ENCODE measurements at regions not wholly inside any gene's neighbourhood (a gene's known extent, or its start where the extent isn't known, plus 50 kb on each side); places are given as distances from the start of the nearest gene placed in this dataset.

GRCh38 chr18:8458546-8459215, 150.6 kb upstream of the RAB12 start:
- no peak for DNase-seq

DNA sequence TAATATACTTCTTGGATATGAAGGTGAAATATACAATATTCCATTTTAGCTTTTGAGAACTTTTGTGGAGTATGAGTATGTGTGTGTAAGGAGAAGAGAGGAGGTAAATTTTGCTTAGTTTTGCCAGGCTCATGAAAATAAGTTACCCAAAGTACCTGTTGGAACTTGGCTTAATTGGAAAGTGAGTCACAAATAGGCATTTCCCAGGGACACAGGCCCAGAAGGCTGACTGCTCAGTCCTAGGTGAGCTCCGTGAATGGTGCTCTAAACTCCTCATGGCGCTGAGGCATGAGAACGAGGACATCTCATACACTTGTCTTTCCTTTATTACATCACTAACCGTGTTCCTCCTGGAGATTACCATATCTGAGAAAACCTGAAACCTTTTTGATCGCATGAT, 148.5 kb upstream of the RAB12 start:
- no peak for DNase-seq

DNA sequence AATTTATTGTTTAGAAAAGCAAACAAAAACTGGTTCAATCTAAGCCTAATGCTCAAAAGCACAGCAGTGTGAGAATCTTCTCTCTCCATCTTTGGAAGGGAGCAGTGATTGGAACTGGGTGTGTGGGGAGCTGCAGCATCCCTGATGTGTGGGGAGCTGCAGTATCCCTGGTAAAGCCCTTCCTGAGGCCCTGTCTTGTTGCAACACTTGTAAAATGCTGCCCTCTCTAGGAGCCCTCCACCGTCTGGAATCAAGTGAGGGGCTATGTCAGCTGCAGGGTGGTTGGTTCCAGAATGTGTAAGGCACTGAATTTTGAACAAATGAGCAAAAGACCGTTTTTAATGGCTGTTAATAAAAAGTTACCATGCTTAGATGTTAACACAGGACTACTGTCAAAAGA, 147.7 kb upstream of the RAB12 start:
- DNase-seq, result no peak

DNA sequence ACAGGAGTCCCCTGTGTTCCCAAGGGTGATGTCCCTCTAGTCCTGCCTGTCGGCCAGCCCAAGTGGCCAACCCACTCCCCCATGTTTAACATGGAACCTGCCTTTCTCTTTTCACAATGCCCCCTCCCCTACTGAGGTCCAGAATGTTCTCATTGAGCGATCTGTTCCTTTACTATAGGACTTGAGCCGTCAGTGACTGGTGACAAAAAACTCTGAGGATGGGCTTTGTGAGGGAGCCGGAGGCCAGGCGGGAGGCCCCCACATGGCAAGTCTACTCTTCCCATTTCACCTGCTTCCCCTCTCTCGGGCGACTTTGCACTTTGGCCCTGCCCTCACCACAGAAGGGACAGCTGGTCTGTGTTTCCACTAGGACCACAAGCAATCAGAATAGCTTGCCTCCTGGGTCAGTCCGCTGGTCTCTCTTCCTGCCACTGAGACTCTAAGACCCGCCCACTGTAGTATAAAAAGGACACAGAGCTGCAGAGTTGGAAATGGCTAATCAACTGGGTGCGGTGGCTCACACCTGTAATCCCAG, 146.5 kb upstream of the RAB12 start:
- DNase-seq, result no peak

DNA sequence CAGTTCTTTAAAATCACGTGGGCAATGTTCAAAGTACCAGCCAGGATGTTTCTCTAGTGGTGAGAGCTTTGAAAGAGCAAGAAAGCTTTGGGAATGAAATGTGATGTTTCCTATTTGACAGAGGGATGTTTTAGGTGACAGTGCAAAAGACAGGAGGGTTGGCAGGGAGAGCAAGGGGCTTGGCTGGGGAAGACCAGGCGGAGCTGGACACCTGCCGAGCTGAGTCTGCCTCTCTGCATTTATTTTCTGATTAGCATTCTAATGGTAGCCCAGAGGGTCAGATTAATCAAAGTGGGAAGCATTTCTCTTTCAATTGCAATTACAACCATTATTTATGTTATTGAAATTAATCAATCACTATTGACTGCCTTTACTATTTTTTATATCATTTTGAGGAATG, 145.4 kb upstream of the RAB12 start:
- DNase-seq, result no peak

DNA sequence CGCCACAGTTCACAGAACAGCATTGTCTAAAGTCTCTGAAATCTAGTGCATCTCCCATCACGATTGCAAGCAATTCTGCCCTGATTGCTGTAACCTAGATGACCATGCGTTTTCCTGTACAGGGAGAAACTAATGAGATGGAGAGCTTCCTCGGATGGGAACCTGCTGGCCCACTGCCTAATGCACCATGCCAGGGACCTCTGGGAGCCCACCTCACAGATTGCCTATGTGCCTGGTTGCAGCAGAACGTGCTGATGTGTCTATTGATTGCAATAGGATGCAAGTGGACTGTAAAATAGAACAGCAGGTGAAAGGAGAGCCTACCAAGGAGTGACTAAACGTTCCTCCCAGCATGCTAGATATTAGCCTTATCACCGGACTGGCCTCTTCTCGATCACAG, 141.0 kb upstream of the RAB12 start:
- DNase-seq, result no peak

- no peak for DNase-seq
Observed at GRCh38 chr18:8468921-8469335, 140.3 kb upstream of the RAB12 start.

- DNase-seq, result no peak
Observed at GRCh38 chr18:8469544-8470130, 139.6 kb upstream of the RAB12 start.

DNA sequence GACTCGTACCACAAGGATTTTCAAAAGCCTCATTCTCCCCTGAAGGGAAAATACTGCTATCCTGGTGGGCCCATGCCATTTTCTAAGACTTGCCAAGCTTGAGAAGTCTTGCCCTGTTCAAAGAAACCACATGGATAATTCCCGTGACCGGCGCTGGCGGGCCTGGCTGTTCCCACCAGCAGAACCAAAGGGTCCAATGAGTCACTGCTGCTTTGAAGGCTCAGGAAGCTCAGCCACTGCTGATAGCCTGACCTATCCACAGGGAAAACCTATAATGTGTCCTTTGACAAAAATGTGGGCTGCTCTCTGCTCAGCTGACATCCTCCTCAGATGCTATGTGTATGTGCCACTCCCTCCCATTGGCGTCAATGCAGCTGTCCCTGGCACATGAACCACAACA, 137.9 kb upstream of the RAB12 start:
- DNase-seq, result no peak

- DNase-seq, result no peak
Observed at GRCh38 chr18:8474661-8475060, 134.6 kb upstream of the RAB12 start.

DNA sequence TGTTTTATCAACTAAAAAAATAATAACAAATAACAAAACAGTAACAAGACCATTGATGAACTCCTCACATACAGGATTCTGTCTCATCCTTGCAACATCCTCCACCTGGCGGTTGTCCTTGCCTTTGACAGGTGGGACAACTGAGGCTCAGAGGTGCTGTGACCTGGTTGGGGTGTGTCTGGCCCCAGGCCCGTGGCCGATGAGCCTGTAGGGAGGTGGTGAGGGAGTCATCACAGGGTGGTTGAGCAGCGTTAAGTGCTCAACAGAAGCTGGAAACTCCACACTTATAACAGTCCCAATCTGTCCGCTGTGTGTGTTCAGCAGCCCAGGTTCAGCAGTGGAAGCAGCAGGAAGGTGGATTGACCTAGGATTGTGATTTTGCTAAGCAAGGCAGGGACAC, 131.6 kb upstream of the RAB12 start:
- DNase-seq, result no peak

- DNase-seq, result peak; percentile 75
Observed at GRCh38 chr18:8478166-8478967, 130.9 kb upstream of the RAB12 start.

DNA sequence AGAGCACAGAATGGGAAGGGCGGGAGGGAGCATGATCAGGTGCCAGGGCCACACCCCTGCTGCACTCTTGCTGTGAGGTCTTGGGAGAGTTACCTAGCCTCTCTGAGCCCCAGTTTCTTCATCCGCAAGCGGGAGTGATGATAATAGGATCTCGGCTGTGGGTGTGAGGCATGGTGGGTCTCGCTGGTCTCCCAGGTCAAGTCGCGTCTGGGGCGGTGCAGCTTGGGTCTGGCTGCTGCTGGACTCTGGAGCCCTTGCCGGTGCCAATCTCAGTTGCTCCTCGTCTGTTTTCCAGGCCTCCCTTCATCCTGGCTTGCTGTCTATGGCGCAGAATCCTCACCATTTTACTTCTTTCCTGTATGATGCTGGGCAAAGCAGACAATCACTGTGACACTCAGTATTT, 130.3 kb upstream of the RAB12 start:
- DNase-seq, result no peak

DNA sequence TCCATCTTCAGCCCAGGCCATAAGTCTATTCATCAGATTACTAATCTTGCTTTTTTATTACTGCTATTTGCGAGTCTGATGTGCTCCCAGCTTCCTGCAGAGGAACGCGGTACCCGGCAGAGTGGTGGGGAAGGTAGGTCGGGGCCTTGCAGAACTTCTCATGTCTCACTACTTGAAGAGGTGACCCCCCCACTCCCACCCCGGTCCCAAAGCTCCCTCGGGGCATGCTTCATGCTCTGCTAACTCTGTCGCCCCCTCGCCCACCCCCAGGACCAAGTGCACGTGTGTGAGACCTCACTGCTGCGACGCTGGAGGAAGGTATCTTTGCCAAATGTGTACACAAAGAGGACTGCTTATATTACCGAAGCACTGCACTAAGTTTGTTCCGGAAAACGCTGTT, 129.4 kb upstream of the RAB12 start:
- no peak for DNase-seq

DNA sequence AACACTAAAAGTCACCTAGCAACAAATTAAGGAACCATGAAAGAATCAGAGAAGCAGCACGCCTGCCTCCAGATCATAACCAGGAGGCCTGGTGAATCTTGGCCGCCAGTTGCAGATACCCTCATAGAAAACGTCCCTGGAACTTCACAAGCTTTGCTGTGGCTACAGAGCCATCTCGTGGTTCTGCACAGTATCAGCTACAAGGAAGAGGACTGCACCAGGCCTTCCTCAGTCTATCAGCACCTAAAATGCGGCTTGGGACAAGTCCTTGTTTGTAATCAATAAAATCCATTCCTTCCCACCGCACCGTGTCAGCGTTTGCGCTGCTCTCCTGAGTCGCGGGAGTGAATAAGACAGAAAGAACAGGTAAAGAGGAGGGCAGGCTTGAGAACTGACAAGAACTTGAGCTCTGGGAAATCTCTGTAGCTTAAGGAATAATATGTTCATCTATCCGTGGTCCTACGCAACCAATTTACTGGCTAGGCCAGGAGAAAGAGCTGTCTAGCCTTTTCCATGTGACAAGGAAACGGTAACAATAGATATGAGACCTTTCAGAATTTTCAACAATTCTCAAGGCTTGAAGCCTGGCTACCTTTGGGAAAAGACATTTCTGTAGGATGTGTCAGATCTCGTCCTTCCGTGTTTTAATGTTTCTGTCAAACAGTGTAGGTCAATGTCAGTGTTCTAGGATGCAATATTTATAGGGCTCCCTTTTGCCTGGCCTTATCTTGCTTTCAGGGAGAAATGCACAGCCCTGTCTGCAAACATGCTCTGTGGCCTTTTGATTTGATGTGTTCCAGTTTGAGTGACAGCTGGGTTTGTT, 128.5 kb upstream of the RAB12 start:
- DNase-seq, result peak; percentile 53

GRCh38 chr18:8484951-8485350, 124.3 kb upstream of the RAB12 start:
- no peak for DNase-seq

DNA sequence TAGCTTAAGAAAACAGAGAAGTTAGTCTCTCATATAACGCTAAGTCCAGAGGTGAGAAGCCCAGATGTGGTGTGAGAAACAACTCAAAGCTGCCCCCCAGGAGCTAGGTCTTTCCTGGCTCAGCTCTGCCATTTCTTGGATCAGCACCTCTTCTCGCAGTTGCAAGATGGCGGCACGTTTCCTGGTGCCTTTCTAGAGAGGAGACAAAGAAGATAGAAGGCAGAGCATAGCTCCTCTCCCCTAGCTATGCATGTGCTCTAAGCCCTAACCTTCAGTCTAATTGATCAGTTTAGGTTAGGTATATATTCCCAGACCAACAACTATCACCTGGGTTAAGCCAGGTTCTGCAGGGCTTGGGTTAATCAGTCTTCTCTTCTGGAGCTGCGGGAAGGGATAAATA, 119.5 kb upstream of the RAB12 start:
- no peak for DNase-seq

DNA sequence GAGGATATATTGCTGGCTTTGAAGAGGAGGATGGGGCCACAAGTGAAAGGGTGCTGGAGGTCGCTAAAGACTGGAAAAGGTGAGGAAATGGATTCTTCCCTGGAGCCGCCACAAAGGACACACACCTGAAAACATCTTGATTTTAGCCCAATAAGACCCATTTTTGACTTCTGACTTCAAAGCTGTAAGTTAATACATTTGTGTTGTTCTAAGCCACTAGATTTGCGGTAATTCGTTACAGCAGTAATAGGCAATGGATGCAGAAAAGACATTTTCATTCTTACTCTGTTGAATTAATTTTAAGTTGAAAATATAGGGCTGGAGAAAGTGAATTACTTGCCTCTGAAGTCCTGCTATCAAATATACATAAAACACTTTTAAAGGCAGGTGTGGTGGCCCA, 117.7 kb upstream of the RAB12 start:
- no peak for DNase-seq

- DNase-seq, result no peak
Observed at GRCh38 chr18:8493141-8493540, 116.1 kb upstream of the RAB12 start.

DNA sequence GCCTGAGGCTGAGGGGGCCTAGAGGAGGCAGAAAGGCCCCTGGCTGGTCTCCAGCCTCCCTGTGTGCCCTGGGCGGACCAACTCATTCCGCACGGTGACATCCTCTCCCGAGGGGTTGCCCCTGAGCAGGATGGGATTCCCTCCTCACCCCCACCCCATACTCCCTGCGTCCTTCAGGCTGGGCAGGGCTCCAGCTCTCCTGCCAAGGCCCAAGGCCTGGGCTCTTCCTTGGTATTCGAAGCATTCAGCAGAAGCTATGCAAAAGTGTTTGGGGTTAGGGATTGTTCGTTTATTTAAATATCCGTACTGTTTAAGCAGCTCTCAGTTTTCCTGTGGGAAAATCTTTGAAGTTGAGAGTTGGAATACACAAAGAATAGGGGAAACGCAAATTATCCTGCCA, 113.1 kb upstream of the RAB12 start:
- DNase-seq, result no peak

GRCh38 chr18:8498905-8499304, 110.3 kb upstream of the RAB12 start:
- no peak for DNase-seq

DNA sequence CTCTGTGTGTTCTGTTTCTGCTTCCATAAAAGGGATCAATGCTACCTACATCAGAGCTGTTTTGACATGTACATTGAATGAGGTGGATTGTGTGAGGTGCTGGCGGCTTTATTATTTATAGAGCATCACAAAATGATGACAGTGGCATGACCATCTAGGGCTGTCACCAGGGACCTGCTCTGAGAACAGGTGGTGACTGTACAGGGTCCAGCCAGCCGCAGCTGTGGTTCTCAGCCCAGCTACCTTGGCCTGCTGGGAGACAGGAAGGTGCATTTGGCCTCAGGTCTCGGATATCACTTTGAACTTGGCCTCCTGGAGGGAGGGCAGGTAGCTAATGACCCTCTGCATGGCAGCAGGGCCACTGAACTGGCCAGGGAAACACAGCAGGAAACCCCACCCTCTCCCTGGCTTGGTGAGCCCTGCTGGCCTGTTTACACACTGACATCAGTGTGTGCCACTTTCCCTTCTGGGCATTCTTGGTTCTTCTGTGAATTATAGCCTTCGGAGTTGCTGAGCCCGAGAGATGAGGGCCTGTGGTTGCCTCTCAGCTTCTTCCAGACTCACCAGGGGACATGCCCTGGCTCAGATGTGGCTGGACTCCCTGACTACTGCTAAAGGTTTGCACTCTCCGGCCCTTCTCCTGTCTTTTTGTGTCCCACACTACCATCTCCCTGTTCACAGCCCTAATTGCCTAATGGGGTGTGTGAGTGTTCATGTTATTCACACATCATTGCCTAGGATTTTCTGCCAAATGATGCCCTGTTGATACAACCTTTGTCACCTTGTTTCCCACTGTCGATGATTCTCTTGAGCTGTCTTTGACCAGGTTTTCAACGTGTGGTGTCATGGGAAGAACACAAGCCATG, 109.2 kb upstream of the RAB12 start:
- no peak for DNase-seq
